Stimulated activated CD4-positive, alpha-beta T cell treated with anti-CD3 and anti-CD28 coated beads, Interleukin-15, amount 100 ng/mL, for 48 hours (primary cell): ENCODE measurements at regions not wholly inside any gene's neighbourhood (a gene's known extent, or its start where the extent isn't known, plus 50 kb on each side); places are given as distances from the start of the nearest gene placed in this dataset.

ENCODE experiments used
- DNase-seq, 2 donors: peaks; one replicate each; pipeline ENCODE4 v3.0.0-alpha.2; 2020; ENCODE audit warnings: low read depth in 2 of 2

- DNase-seq, result no peak
Measured at GRCh38 chr21:22890656-22891055, 1892.4 kb downstream of the NCAM2 start.

DNA sequence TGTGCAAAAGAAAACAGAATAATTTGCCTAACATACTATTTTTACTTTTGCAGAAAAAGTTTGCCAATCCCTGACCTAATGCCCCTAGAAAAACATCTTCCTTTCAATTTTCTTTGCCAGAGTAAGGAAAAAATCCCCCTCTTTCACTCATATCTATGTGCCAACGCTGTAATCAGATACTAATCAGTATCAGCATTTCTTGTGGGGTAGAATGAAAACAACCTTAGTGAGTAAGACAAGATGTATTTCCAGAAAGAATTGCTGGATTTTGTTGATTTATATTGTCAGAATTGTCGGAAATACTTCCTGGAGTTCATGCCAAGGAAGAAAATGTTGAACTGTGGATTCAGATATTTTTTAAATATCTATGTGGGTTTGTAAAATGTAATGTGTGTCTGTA lies 1893.8 kb downstream of the NCAM2 start:
- no peak for DNase-seq

DNA sequence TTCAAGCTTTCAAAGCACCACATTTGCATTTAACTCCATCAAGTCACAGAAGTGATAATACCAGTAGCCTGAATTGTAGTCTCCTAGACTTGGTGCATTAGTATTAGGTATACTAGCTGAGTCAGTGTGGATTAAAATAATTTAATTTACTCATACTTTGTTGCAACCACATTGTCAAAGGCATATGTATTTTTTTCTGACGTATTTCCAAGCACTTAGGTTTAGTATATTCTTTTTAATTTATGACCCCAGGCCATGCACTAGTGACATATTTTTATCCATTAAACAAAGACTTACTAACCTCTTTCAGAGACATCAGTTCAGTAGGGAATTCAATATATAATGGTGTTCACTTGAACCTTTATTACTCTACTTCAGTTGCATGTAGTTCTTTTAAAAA lies 1894.5 kb downstream of the NCAM2 start:
- DNase-seq, result no peak

DNA sequence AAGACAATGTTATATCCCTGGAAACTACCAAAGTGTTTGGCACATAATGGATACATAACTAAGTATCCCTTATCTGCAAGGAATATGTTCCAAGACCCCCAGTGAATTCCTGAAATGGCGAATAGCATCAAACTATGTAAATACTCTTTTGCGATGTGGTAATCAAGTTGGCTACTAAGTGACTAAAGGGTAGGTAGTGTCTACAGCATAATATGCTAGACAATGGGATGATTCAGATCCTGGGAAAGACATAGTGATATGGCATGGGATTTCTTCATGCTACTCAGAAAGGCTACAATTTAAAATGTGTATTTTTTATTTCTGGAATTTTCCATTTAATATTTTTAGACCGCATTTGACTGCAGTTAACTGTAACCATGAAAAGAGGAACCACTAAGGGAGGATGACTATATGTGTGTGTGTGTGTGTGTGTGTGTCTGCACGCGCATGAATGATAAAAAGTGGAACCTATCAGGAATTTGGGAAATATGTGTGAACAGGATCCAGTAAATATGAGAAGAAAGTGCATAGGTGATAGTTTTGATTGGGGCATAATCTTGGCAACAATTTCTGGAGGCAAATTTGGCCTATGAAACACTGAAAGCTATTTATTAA lies 1899.9 kb downstream of the NCAM2 start:
- no peak for DNase-seq

DNA sequence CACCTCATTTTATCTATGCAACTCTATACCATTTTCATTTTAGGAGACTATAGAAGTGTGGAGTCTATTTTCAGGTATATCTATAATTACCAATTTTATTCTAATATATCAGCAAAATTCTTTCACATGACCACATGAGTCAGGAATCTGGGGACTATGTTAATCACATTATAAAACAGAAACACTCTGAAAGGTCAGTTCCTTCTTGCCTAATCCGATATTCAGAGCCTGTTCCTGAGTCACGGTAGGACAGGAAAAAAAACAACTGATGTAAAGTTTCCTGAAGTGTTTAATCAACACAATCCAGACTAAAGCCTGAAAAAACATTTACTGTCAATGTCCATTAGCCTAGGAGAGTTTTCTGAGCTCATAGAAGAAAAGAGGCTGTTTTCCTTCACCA lies 1902.3 kb downstream of the NCAM2 start:
- no peak for DNase-seq

DNA sequence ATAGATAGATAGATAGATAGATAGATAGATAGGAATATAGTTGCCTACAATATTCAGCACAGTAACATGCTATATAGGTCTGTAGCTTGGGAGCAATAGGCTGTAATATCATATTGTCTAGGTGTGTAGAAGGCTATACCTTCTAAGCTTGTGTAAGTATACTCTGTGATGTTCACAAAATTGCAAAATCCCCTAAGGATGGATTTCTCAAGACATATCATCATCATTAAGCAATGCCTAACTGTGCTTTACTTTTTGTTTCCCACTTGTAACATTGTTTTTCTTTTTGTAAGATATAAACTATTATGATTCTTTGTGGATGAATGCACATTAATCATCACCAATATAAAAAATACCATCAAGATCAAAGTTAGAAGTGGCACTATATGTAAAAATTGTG lies 1905.6 kb downstream of the NCAM2 start:
- no peak for DNase-seq

- no peak for DNase-seq
Measured at GRCh38 chr21:22904385-22904784, 1906.2 kb downstream of the NCAM2 start.

DNA sequence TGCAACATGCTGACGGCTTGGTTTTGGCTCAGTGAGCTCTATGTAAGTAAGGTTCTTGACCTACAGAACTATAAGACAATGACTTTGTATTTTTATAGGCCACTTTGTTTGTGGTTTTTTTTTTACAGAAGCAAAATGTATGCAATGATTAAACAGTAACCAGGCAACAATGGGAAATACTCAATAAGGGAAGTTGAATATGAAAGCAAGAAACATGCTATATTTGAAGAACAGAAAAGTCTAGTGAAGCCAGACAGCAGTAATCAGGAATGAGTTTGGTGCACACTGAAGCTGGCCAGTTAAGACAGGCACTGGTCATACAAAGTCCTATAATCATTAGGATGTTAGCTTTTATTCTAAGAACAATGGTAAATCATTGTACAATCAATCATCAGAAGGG lies 1926.8 kb downstream of the NCAM2 start:
- no peak for DNase-seq

DNA sequence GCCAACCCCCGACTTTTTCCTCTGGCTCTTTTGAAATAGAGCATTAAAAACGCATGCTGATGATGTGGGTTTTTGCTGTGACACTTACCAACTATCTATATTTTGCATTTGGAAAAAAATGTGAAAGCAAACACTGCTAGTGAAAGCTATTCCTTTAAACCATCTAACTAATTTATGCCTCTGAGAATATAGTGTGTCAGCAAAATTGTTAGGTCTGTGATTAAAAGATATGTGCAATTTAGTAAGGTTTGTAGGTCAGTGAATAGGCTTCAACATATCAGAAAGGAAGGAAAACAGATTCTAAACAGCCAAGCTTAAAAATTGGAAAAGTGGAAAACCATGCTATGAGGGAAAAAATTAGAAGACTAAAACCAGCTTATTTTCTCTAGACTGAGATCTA lies 1929.3 kb downstream of the NCAM2 start:
- DNase-seq, result no peak

DNA sequence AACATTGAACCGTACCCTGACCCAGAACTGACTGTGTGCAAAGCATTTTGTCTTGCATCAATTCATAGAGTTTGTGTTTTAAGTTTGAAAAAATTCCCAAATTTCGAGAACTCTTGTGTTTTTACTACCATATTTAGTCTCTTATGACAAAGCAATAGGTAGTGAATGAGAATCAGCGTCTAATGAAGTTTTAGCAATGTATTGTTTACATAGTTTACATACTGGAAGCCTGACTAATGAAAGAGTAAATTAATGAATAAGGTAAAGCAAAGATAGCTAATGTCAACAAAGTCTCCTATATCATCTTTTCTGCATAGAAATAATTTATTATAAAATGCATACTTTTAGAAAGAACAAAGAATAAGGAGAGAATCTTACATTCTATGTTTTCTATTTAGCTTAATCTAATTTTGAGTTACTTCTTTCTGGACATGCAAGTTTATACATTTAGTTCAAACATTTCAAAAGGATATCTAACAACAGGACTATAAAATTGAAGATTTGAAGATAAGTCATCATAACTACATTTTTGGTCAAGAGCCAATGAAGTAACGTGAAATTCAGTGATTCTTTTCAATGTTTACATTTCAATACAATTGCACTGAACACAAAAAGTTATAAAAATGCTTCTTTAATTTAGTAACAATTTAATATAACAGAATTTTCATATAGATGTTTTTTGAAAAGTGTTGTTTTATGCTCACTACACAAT lies 1943.7 kb downstream of the NCAM2 start:
- no peak for DNase-seq

DNA sequence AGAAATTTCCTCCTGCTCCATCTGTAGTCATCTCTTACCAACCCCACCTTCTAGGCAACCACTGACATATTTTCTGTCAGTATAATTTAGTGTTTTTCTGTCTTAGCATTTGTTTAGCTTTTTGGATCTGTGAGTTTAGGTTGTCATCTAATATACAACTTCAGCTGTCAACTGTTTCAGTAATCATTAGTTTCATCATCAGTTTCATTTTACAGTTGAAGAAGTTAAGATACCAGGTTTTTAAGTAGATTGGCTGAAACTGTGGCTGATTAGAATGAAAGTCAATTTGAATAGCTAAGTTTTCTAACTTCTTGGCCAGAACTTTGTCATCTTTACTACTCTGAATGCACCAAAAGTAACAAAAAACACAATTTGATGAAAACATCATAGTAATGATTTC lies 1957.3 kb downstream of the NCAM2 start:
- DNase-seq, result no peak

DNA sequence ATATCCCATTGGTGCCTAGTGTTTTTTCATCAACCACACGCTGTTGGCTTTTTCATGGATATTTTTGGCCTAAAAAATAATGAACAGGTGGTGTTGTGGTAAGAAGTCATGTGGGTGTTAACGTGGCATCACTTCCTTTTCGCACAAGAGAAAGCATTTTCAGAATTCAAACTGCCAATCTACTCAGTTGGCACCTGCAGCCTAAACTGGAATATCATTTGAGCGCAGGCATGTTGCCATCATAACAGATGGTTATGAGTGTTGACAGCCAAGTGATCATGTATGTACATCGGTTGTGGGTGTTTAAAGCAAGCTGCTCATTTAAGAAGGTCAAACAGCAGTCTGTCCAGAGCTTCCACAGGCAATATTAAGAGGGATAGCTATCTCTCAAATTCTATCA lies 1963.0 kb downstream of the NCAM2 start:
- no peak for DNase-seq

DNA sequence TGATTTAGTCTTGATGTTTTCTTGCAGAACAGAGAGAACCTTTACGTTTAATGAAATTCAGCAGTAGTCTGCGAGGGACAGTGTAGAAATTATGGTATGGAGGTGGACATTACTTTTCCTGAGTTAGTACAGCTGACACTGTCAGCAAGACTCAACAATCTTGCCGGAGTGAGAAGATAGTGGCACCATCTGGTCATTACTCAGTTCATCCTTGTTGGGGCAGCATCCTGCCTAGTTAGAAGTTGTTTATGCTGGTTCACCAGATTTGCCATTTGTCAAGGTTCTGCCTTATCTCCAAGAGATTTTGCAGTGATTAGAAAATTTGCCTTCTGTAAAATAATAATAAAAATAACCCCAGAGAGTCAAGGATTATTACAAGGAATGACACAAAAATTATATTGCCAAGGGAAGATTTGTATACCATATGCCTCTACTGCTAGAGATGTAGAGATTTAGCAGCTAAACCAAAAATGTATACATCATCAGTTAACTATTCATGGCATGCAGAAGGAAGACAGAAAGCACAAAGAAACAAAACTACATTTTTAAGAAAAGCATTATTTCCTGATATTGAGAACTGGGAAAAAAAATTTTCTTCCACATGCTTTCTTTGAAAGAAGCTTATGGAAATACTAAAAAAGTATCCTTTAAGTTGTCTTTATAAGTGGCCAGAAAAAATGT lies 1967.4 kb downstream of the NCAM2 start:
- DNase-seq, result no peak

GRCh38 chr21:22981819-22982218 lies 1983.6 kb downstream of the NCAM2 start:
- no peak for DNase-seq

DNA sequence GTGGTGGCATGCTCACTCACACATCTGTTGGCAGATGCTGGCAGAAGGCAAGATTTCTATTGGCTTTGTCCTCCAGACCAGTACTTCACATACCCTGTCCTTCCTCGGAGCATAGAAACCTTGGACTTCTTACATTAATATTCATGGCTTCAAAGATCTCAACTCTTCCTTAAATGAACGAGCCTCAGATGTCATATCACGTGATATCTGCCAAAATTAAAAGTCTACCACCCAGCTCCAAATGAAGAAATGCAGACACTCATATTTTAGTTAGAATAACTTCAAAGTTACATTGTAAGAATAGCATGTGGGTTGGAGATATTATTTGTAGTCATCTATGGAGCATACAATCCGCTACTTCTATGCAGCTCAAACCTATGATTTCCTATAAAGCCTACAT lies 1994.9 kb downstream of the NCAM2 start:
- no peak for DNase-seq

DNA sequence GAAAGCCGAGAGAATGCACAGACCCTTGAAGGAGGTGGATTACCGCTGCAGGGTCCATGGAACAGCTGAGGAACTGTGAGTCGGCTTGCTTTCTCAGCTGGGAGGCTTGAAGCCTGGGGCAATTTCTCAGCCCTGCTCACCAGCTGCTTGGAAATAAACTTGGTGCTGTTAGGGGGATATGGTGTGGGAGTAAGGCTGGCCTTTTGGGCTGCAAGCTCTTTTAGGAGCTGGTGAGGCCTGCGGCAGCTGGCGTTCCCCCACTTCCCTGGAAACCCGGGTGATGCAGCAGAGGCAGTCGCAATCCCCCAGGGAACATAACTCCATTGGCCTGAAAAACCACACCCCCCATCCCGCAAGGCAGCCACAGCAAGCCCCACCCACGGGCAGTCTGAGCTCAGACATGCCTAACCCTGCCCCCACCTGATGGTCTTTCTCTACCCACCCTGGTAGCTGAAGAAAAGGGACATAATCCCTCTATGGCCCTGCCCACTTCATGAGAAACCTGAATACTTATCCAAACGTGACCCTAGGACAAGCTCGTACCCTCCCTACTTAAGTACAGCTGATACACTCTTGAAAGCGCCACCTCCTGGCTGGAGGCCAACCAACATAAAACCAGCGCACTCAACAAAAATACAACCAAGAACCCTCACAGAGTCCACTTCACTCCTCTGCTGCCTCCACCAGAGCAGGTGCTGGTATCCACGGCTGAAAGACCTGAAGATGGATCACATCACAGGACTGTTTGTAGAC lies 1995.8 kb downstream of the NCAM2 start:
- DNase-seq, result no peak

DNA sequence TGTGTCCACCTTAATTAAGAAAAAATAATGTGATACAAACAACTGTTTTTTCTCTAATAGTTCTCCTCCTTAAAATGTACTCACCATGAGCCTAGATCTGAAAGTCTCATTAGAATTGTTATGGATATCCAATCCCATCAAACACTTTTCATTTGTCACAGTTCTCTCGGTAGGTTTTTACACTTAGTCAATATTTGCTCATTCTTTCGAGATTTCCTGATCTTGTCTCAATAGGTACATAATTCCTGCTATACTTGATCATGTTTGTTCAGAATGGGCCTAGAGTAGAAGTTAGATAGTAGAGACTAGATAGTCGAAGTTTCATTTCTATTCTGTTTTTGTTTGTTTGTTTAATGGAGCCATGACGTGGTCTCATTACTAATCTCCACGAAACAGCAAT lies 2005.7 kb downstream of the NCAM2 start:
- DNase-seq, result no peak

- DNase-seq, result no peak
Measured at GRCh38 chr21:23008601-23009202, 2010.5 kb downstream of the NCAM2 start.

DNA sequence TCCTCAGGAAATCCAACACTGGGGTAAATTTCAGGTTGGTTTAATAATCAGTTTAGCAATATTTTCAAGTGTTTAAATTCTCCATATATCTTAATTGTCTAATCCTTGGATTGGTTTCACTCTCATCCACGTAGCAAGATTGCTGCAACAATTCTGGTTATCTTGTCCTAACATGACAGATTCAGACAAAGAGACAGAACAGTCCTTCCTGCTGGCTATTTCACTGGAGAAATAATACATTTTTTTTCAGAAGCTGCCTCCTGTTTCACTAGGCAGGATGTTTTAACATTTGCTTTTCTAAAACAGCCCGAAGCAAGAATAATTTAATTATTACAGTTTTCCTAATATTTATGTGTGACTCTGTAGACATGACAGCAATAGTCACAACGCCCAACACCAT lies 2011.2 kb downstream of the NCAM2 start:
- no peak for DNase-seq

DNA sequence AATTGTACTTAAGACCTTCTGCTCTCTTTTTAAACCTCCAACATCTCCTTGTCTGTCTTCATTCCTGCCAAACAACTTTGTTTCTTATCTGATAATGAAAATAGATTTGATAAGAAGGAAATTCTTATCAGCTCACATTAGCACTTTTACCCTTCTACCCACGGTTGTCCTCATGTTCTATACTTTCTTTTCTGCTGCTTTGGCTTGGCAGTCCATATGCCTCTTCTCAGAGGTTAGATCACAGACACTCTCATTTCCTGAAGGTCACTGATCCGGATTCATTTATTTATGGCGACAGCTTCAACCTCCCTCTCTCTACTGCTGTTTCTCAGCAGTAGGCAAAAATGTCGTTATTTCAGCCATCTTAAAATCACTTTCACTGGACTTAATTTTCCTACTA lies 2015.8 kb downstream of the NCAM2 start:
- no peak for DNase-seq

GRCh38 chr21:23016617-23017016 lies 2018.4 kb downstream of the NCAM2 start:
- DNase-seq, result no peak

DNA sequence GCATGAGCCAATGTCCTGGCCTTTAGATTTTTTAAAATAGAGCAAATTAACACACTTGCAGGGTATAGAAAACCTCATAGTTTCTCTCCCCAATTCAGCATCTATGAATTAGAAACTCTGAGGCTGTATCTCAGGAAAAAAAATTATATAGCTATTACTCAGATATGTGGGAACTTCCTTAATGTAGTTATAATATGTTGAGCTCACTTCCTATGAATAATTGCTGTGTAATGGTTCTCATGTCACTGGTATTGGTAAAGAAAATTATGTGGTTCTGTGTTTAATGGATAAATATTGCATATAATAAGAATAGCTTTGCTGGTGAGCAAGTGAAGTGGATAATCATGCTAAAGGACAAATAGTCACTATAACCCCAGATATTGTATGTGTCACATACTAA lies 2019.8 kb downstream of the NCAM2 start:
- no peak for DNase-seq
